GM19395 (cell line): ENCODE measurements at regions not wholly inside any gene's neighbourhood (a gene's known extent, or its start where the extent isn't known, plus 50 kb on each side); places are given as distances from the start of the nearest gene placed in this dataset.
"Not testable (repeated sequence)": the region's sequence is repeated elsewhere in the genome, so short reads cannot be mapped to it uniquely, and the experiment has no call there.

Experiments
- ATAC-seq: cut with Tn5 transposase; IDR thresholded peaks from one replicate; pipeline ENCODE4 v1.9.1; 2021; ENCODE audit warnings: mild to moderate bottlenecking, moderate library complexity; ENCODE audit not compliant: unreplicated experiment

GRCh38 chr16:65283181-65283651 lies 161.4 kb upstream of the CDH11 start:
- no peak for ATAC-seq

GRCh38 chr16:65281586-65281985 lies 159.7 kb upstream of the CDH11 start:
- ATAC-seq: no peak

- no peak for ATAC-seq
Observed at GRCh38 chr16:65280845-65281512, 159.1 kb upstream of the CDH11 start.

GRCh38 chr16:65279576-65279975 lies 157.7 kb upstream of the CDH11 start:
- ATAC-seq: no peak

GRCh38 chr16:65278874-65279273 lies 157.0 kb upstream of the CDH11 start:
- ATAC-seq: no peak

GRCh38 chr16:65274566-65274965 lies 152.7 kb upstream of the CDH11 start:
- ATAC-seq: no peak

- ATAC-seq: no peak
Observed at GRCh38 chr16:65272699-65273414, 151.0 kb upstream of the CDH11 start.

- no peak for ATAC-seq
Observed at GRCh38 chr16:65271996-65272395, 150.1 kb upstream of the CDH11 start.

- no peak for ATAC-seq
Observed at GRCh38 chr16:65268331-65268730, 146.5 kb upstream of the CDH11 start.

GRCh38 chr16:65263896-65264295 lies 142.0 kb upstream of the CDH11 start:
- ATAC-seq: no peak

GRCh38 chr16:65260746-65261145 lies 138.9 kb upstream of the CDH11 start:
- no peak for ATAC-seq

GRCh38 chr16:65254144-65254543 lies 132.3 kb upstream of the CDH11 start:
- no peak for ATAC-seq

GRCh38 chr16:65249768-65250167 lies 127.9 kb upstream of the CDH11 start:
- ATAC-seq: no peak

- ATAC-seq: no peak
Observed at GRCh38 chr16:65244787-65245186, 122.9 kb upstream of the CDH11 start.

GRCh38 chr16:65235339-65236177 lies 113.7 kb upstream of the CDH11 start:
- no peak for ATAC-seq

GRCh38 chr16:65234721-65235320 lies 113.0 kb upstream of the CDH11 start:
- not testable (repeated sequence) for ATAC-seq

GRCh38 chr16:65229191-65229662 lies 107.4 kb upstream of the CDH11 start:
- ATAC-seq: no peak

GRCh38 chr16:65227150-65227835 lies 105.4 kb upstream of the CDH11 start:
- ATAC-seq: no peak

GRCh38 chr16:65226077-65226476 lies 104.2 kb upstream of the CDH11 start:
- ATAC-seq: no peak

GRCh38 chr16:65225488-65225887 lies 103.6 kb upstream of the CDH11 start:
- no peak for ATAC-seq
